Ishikawa (cell line): ENCODE measurements at regions not wholly inside any gene's neighbourhood (a gene's known extent, or its start where the extent isn't known, plus 50 kb on each side); places are given as distances from the start of the nearest gene placed in this dataset.

Experiments used
- CEBPB ChIP-seq: IDR thresholded peaks from 2 replicates; pipeline ENCODE4 v1.6.1; 2012
- CREB1 ChIP-seq: IDR thresholded peaks from 2 replicates; pipeline ENCODE4 v1.6.1; 2012; ENCODE audit warnings: low read depth
- EGR1 ChIP-seq: IDR thresholded peaks from 2 replicates; pipeline ENCODE4 v1.6.1; 2012
- EP300 ChIP-seq: IDR thresholded peaks from 2 replicates; pipeline ENCODE4 v1.6.1; 2012; ENCODE audit warnings: borderline replicate concordance
- FOXM1 ChIP-seq: IDR thresholded peaks from 2 replicates; pipeline ENCODE4 v1.6.1; 2012; ENCODE audit warnings: low read depth, borderline replicate concordance
- NFIC ChIP-seq: IDR thresholded peaks from 2 replicates; pipeline ENCODE4 v1.6.1; 2012
- RAD21 ChIP-seq: IDR thresholded peaks from 2 replicates; pipeline ENCODE4 v1.6.1; 2012; ENCODE audit warnings: low read depth
- TAF1 ChIP-seq: IDR thresholded peaks from 2 replicates; pipeline ENCODE4 v1.6.1; 2012; ENCODE audit warnings: low read depth, mild to moderate bottlenecking
- TCF12 ChIP-seq: IDR thresholded peaks from 2 replicates; pipeline ENCODE4 v1.6.1; 2012; ENCODE audit warnings: low read depth
- TEAD4 ChIP-seq: IDR thresholded peaks from 2 replicates; pipeline ENCODE4 v1.6.1; 2012
- YY1 ChIP-seq: IDR thresholded peaks from 2 replicates; pipeline ENCODE4 v1.6.1; 2012; ENCODE audit warnings: low read depth
- ZBTB7A ChIP-seq: IDR thresholded peaks from 2 replicates; pipeline ENCODE4 v1.6.1; 2012; ENCODE audit warnings: low read depth
- TF ChIP-seq, protein P1 (sequence below): IDR thresholded peaks from 2 replicates; pipeline ENCODE4 v1.6.1; 2012; ENCODE audit warnings: low read depth, mild to moderate bottlenecking
- TF ChIP-seq, protein P2 (sequence below): IDR thresholded peaks from 2 replicates; pipeline ENCODE4 v1.6.1; 2012
- TF ChIP-seq, protein P3 (sequence below): IDR thresholded peaks from 2 replicates; pipeline ENCODE4 v1.6.1; 2012

DNA sequence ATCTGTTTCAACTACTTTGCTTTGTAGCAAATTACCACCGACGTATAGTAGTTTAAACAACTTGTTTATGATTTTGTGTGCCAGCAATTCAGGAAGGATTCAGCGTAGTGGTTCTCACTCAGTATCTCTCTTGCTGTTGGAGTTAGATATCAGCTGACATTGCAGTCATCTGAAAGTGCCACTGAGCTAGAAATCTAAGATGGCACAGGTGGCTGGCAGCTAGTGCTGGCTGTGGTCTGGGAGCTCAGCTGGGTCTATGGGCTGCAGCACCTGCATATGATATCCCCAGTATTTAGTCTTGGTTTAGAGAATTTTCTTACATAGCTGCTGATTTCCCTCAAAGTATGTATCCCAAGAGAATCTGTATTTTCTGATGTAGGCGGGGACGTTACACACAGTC is 235.6 kb downstream of the SCG2 start:
- no peak for TF ChIP-seq FOXM1
- no peak for TF ChIP-seq TAF1
- TF ChIP-seq, protein P1, sequence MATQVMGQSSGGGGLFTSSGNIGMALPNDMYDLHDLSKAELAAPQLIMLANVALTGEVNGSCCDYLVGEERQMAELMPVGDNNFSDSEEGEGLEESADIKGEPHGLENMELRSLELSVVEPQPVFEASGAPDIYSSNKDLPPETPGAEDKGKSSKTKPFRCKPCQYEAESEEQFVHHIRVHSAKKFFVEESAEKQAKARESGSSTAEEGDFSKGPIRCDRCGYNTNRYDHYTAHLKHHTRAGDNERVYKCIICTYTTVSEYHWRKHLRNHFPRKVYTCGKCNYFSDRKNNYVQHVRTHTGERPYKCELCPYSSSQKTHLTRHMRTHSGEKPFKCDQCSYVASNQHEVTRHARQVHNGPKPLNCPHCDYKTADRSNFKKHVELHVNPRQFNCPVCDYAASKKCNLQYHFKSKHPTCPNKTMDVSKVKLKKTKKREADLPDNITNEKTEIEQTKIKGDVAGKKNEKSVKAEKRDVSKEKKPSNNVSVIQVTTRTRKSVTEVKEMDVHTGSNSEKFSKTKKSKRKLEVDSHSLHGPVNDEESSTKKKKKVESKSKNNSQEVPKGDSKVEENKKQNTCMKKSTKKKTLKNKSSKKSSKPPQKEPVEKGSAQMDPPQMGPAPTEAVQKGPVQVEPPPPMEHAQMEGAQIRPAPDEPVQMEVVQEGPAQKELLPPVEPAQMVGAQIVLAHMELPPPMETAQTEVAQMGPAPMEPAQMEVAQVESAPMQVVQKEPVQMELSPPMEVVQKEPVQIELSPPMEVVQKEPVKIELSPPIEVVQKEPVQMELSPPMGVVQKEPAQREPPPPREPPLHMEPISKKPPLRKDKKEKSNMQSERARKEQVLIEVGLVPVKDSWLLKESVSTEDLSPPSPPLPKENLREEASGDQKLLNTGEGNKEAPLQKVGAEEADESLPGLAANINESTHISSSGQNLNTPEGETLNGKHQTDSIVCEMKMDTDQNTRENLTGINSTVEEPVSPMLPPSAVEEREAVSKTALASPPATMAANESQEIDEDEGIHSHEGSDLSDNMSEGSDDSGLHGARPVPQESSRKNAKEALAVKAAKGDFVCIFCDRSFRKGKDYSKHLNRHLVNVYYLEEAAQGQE: no peak
- TF ChIP-seq TEAD4: no peak
- TF ChIP-seq EP300: no peak
- no peak for TF ChIP-seq CEBPB
- no peak for TF ChIP-seq NFIC
- no peak for TF ChIP-seq ZBTB7A
- TF ChIP-seq TCF12: no peak
- no peak for TF ChIP-seq EGR1
- no peak for TF ChIP-seq RAD21
- TF ChIP-seq, protein P2, sequence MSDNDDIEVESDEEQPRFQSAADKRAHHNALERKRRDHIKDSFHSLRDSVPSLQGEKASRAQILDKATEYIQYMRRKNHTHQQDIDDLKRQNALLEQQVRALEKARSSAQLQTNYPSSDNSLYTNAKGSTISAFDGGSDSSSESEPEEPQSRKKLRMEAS: no peak
- no peak for TF ChIP-seq CREB1
- TF ChIP-seq, protein P3, sequence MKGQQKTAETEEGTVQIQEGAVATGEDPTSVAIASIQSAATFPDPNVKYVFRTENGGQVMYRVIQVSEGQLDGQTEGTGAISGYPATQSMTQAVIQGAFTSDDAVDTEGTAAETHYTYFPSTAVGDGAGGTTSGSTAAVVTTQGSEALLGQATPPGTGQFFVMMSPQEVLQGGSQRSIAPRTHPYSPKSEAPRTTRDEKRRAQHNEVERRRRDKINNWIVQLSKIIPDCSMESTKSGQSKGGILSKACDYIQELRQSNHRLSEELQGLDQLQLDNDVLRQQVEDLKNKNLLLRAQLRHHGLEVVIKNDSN: no peak
- no peak for TF ChIP-seq YY1

DNA sequence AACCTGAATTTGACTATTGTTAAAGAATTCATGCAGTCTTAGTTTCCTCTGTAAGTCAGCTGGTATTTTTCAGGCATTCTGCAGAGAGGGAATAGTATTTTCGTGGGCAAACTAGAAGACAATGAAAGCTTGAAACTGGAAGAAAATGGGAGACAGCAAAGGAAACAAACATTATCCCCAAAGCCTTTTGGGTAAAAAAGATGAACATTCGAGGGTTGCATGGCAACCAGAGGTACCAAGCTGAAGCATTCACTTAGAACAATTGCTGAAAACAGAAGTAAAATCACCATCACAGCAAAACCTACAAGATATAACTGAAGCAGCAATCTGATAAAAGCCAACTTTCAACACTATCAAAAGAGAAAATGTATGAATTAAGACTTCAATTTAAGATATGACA is 233.7 kb downstream of the SCG2 start:
- no peak for TF ChIP-seq RAD21
- TF ChIP-seq TAF1: no peak
- TF ChIP-seq, protein P3: no peak
- TF ChIP-seq CEBPB: no peak
- TF ChIP-seq ZBTB7A: no peak
- TF ChIP-seq EGR1: no peak
- TF ChIP-seq NFIC: no peak
- TF ChIP-seq, protein P1: no peak
- no peak for TF ChIP-seq EP300
- no peak for TF ChIP-seq CREB1
- TF ChIP-seq YY1: no peak
- TF ChIP-seq, protein P2: no peak
- no peak for TF ChIP-seq TCF12
- no peak for TF ChIP-seq FOXM1
- no peak for TF ChIP-seq TEAD4

DNA sequence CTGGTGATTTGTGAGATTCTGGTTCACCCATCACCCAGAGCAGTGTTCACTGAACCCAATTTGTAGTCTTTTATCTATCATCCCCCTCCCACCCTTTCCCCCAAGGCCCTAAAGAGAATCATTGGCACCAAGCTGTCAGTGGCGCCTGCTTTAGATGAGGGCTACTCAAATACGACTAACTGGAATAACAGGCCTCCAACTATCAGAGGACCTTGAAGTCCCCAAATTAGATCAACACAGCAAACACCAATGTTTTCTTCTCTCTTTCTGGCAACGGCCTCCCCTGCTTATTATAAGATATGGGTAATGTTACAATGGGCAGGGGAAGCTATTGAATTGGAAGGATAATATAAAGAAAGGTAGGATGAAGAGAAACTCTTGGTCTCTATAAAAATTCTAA is 232.3 kb downstream of the SCG2 start:
- TF ChIP-seq EGR1 (no peak), TEAD4 (no peak), TCF12 (no peak), TAF1 (no peak), RAD21 (no peak), EP300 (no peak)
- TF ChIP-seq, protein P1: no peak
- TF ChIP-seq, protein P3: no peak
- TF ChIP-seq, protein P2: no peak

DNA sequence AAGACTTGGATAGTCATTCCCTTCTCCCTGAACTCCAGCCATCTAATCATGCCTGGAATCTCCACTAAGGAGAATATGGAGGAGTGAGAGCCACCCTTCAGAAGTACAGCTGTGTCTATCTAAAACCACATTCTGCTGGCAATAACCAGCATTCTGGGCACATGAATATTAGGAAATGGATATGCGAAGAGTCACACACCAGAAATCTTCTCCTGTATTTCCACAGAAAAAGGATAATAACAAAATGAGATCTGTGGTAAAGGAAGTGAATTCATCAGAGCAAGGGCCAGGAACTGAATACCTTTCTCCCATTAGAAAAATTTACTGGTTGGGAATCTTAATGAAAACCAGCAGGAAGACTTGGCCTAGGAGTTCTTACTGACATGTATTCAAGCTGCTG is 218.8 kb downstream of the SCG2 start:
- TF ChIP-seq TCF12: no peak
- TF ChIP-seq EP300: no peak
- TF ChIP-seq, protein P3: no peak
- no peak for TF ChIP-seq ZBTB7A
- no peak for TF ChIP-seq CEBPB
- no peak for TF ChIP-seq YY1
- TF ChIP-seq, protein P2: no peak
- TF ChIP-seq FOXM1: no peak
- no peak for TF ChIP-seq TAF1
- no peak for TF ChIP-seq NFIC
- no peak for TF ChIP-seq EGR1
- TF ChIP-seq, protein P1: no peak
- no peak for TF ChIP-seq RAD21
